ENCODE measurements at regions not wholly inside any gene's neighbourhood (a gene's known extent, or its start where the extent isn't known, plus 50 kb on each side); places are given as distances from the start of the nearest gene placed in this dataset.

- TF ChIP-seq ZZZ3 (IDR thresholded peaks at IDR 0.05; ENCODE audit: control insufficient read depth, insufficient read length, low read depth) (no peak), POLR2AphosphoS5 (IDR thresholded peaks at IDR 0.05; ENCODE audit: low read length) (no peak)
Measured at GRCh38 chr2:125254010-125254409, 1228.9 kb downstream of the CNTNAP5 start.

All from GM12878 (cell line).